GM19468 (cell line): ENCODE measurements at regions not wholly inside any gene's neighbourhood (a gene's known extent, or its start where the extent isn't known, plus 50 kb on each side); places are given as distances from the start of the nearest gene placed in this dataset.
"Not testable (repeated sequence)": the region's sequence is repeated elsewhere in the genome, so short reads cannot be mapped to it uniquely, and the experiment has no call there.

Source experiments
- ATAC-seq: cut with Tn5 transposase; IDR thresholded peaks from one replicate; pipeline ENCODE4 v1.9.1; 2021; ENCODE audit warnings: mild to moderate bottlenecking, moderate library complexity, moderate number of reproducible peaks; ENCODE audit not compliant: unreplicated experiment; ENCODE audit errors: extremely low read depth

DNA sequence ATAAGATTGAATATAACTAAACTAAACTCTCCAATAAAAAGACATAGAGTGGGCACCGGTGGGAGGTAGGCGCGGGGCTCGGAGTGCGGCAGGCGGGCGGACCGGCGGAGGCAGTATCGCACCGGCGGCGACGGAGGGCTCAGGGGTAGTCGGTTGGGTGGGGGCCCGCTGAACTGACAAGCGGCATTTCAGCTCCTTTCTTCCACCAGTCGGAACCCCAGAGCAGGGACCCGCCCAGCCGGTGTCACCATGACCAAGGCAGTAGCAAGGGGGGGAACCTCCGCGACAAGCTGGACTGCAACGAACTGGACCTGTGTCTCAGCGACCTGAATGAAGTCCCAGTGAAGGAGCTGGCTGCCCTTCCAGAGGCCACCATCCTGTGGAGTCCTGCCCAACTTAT is 156.7 kb downstream of the HINT1 start:
- no peak for ATAC-seq

DNA sequence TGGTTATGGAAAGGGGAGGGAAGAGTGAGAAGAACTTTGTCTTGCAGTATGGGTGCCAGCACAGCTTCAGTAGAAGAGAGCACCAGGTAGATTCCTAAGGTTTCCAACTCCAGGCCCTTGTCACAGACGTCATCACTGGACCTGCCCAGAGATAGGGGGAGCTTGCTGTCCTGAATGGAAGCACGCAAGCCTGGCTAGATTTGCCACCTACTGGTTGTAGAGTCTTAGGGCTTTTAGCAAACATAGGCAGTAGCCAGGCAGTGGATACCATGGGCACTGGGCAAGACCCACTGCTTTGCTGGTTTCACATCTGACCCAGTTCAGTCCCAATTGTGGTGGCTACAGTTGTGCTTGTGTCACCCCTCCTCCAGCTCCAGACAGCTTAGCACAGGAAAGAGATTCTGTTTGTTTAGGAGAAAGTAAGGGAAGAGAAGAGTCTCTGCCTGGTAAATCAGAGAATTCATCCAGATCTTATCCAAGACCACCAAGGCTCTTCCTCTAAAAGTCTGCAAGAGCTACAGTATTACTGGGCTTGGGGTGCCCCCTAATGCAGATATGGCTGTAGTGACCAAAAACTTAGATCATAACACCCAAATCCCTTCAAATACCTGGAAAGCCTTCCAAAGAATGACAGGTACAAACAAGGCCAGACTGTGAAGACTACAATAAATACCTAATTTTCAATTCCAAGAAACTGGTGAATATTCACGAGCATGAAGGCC is 158.9 kb downstream of the HINT1 start:
- no peak for ATAC-seq

DNA sequence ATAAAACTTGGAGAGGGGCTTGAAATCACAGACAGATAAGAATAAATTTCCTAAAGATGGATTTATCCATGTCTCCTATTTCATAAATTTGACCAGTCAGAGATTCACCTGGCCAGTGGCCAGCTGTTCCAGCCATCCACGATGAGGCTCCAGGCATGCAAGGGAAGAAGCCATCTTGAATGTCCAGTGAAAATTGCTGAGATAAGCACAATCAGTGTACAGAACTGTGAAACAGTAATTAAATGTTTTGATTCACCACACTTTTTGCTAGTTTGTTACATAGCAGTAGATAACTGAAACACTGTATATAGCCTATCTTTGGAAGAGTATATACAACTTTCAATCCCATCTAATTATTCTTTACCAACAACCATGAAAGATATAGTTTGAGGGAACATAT is 163.5 kb downstream of the HINT1 start:
- no peak for ATAC-seq

DNA sequence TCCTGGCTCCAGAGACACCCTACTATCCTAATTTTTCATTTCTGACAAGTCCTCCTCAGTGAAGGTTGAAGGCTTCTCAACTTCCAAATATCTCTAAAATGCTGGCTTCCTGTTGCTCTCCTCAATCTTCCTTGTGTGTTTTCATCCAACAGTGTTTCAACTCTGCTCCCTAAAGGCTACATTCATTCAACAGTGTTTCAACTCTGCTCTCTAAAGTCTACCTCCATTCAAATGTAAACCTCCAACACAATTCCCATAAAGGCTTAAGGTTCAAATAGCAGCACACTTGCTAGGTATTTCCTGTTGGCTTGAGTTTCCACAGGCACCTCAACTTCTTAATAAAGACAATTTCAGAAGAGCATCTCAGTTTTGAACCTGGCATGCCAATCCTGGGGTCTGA is 164.8 kb downstream of the HINT1 start:
- ATAC-seq = no peak

DNA sequence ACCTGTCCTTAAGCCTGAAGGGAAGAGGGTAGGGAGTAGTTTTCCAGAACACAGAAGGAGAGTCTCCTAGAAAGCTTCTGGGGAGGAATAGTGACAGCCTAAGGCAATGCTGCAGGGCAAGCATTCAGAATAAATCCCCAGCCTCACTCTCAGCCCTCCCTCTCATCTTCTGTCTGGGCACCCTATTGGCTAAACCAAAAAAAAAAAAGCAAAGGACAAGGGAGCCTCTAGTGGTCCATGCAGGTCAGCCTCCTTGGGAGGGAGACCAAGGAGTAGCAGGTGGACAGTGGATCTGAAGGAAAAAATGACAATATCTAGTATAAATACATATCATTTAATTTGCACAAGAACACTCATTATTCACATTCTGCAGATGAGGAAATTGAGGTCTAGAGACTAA is 168.3 kb downstream of the HINT1 start:
- not testable (repeated sequence) for ATAC-seq

DNA sequence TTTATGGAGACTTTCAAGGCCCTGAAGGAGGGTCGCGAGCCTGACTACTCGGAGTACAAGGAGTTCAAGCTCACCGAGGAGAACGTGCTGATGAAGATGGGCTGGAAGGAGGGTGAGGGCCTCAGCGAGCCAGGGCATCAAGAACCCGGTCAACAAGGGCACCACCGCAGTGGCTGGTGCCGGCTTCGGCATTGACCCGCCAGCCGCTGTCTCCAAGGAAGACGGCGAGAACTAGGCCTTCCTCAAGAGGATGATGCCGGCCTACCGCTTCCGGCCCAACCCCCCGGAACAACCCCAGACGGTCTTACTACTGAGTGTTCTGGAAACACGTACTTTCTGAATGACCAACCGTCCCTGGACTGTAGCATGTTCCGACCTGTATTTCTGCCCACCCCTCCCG is 169.2 kb downstream of the HINT1 start:
- no peak for ATAC-seq

DNA sequence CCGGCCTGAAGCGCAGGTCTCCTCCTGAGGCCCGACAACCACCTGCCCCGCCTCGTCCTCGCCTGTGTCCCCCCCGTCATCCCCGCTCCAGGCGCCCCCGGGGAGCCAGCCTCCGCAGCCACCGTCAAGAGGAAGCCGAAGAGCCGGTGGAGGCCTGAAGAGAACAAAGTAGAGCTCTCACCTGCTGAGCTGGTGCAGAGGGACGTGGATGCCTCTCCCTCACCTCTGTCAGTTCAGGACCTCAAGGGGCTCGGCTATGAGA is 169.9 kb downstream of the HINT1 start:
- no peak for ATAC-seq

DNA sequence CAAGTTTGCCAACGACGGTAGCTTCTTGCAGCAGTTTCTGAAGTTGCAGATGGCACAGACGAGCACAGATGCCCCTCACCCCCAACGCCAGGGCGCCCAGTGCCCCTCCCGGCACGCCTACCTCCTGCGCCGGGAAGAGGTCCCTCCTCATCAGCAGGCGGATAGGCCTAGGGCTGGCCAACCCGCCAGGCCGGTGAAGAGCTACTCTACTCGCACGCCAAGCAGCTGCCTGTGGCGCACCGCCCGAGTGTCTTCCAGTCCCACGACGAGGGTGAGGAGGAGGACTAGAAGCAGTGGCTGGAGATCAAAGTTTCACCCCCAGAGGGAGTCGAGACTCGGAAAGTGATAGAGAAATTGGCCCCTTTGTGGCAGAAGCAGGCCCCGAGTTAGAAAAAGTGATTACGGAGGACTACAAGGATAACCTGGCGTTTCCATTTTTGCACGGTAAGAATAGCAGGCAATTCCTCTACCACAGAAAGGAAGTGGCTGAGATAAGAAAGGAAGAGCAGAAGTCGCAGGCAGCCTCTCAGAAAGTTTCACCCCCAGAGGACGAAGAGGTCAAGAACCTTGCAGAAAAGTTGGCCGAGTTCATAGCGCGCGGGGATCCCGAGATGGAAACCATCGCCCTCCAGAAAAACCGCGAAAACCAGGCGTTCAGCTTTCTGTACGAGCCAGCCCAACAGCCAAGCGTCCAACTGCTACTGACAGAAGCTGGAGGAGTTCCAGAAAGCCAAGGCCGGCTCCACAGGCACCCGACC is 170.4 kb downstream of the HINT1 start:
- ATAC-seq = no peak

DNA sequence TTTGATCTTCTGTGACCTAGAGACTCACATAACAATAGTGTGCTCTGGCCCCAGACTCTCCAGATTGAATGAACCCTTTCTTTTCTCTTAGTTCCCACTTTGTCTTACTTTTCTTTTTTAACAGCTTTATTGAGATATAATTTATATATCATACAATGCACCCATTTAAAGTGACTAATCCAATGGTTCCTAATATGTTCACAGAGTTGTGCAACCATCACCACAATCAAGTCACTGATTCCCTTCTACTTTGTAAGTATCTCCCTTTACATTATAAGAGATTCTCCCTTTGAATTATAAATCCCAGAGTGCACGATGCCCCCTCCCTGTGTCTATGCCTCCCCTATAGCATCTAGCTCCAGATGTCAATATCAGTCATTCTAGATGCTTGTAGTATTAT is 172.4 kb downstream of the HINT1 start:
- no peak for ATAC-seq

DNA sequence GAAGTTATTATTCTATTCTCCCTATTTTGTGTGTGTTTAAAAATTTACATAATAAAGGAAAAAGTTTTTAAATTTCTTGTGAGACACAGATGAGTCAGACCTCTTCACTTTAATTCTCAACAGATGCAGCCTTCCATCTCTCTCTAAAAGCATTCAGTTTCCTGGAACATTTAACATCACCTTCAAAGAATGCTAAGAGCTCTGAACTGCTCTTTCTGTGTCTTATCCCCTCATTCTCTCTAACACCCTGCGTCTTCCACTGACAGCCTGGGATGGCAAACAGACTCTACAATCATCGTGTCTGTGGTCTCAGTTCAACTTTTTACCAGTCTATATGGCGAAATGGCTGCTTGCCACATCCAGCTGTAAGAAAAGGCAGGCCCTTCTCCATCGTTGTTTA is 173.0 kb downstream of the HINT1 start:
- ATAC-seq = no peak

DNA sequence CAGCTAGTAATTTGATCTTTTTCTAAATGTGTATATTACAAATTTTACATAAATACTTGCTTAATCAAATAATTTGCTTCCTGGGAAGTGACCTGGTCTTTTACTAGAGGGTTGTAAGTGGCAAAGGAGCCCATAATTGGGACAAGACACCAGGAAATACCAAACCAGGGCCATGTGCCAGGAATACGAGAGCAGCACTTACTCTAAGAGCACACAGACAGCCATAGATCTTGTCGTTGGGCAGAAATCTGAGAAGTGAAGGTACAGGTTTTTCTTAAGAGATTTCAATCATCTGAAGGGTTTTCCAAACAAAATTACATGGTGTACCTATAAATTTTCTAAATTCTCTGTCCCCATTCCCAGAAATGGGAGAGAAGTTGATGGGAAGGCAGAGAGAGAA is 179.3 kb downstream of the HINT1 start:
- ATAC-seq = no peak

DNA sequence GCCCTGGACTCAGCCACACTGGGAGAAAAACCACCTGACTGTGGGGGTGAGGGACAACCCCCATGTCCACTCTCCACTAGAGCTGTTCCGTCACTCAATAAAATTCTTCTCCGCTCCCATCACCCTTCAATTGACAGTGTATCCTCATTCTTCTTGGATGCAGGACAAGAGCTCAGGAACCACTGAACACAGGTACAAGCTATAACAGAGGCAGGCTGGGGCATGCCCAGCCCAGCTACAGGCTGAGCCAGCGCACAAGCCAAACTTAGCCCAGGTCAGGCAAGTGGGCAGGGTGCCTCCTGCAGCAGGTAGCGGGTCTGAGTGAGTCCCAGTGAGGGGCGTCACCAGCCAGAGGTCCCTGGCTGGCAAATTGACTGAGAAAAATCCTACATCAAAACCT is 183.4 kb downstream of the HINT1 start:
- ATAC-seq = no peak

DNA sequence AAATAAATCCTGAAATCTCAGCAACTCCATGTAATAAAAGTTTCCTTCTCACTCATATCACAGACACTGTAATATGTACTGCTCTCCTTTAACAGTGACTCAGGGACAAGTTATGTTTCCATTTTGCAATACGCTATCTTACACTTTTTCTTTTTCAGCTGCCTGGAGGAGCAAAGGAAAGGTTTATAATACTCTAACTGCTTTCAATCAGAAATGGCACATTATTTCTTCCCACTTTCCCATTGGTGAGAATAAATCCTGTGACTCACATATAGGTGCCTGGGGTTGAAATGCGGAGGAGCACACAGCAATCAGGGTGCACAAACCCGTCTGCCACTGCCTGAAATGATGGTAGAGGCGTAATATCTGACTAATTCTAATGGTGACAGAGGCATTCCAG is 186.6 kb downstream of the HINT1 start:
- no peak for ATAC-seq

DNA sequence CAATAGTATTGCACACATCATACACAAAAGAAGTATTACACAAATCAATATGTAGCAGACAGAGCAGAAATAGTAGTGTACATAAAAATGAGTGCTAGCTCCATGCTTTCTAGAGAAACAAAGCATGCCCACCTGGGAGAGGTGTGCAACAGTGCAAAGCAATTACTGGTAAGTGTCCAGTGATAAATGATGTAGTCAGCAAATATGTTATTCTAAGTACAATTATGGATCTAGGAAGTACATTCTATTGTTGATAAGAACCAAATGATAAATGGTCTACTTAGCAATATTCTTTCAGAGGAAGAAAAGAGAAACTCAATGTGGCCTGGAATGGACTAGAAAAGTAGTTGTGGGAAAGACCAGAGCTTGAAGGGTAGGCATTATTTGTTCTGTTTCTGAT is 188.6 kb downstream of the HINT1 start:
- no peak for ATAC-seq

DNA sequence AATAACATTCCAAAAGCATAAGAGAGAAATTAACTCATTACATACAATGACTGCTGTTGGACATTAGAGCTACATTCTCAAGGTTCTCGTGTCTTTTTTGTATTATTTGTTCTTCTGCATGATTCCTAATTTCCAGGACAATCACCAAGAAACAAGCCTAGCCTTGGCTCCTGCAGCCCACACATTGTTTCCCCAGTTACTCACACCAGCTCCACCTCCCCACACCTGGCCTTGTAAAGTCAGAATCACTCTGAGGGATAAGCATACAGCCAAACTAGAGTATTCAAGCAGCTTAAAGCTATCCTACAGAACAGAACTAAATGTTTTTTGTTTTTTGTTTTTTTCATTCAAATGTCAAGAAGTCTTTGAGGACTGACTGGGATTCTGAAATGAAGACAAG is 189.2 kb downstream of the HINT1 start:
- no peak for ATAC-seq

DNA sequence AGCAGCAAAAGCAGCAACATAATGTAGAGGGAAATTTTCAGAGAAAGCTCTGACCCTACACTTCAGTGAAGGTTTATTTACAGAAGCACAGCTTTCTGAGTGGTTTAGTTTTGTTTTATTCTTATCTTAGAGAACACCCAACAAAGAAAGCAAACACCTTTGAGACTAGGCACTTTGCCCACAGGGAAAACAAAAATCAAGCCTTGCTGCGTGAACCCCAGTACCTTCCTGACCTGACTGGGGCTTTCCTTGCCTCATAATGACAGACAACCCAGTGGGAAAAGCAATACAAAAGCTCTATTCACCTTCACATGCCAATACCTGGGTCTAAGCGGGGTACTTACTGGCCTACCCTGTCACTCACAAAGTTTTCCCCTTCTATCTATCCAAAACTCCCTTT is 189.8 kb downstream of the HINT1 start:
- ATAC-seq = no peak

DNA sequence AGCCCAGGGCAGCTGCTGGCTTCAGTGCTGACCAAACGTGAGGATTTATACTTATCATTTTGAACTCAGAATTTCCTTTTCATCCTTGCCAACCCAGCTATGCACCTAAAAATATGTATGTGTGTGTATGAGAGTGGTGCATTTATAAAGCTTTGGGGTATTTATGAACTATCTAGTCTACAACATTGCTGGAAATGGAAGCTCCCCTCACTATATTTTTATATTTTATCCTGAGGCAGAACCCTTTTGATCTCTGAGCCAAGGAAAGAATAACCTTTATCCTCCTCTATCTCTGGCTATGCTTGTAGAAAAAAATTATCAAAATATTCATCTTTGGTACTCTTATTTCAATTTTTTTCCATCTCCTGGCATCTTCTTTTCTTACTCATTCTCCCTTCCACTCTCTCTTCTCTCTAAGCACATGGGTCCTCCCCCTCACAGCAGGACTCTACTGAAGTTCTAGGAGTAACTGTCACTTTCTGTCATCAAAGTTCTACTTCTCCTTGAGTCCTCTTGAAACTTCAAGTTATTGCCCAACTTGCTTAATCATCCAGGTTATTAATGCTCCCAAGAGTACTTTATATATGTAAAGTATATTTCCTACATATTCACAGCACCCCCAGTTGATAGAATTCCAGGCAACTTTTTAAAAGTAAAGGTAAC is 190.9 kb downstream of the HINT1 start:
- no peak for ATAC-seq

DNA sequence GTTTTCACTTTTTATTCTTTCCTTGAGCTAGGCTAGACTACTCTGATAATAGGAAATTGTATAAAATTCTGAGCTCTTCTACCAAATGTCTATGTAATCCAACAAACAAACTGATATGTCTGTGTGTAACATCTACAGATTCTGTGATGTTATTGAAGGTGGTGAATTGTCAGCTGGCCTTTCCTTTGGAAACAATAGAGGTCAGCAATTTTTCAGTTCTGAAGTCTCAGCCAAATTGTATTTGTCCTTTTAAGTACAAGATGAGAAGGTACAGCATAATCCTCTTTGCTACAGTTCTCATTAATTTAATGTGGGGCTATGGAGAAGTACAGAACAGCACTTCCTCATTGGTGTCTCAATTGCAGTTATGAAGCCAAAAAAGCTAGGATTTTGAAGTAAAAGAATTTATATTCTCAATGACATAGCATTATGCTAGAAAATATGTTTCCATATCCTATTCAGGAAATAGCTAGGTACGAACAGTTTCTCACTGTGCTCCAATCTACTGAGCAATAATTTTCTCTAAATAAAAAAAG is 198.0 kb downstream of the HINT1 start:
- ATAC-seq = no peak

DNA sequence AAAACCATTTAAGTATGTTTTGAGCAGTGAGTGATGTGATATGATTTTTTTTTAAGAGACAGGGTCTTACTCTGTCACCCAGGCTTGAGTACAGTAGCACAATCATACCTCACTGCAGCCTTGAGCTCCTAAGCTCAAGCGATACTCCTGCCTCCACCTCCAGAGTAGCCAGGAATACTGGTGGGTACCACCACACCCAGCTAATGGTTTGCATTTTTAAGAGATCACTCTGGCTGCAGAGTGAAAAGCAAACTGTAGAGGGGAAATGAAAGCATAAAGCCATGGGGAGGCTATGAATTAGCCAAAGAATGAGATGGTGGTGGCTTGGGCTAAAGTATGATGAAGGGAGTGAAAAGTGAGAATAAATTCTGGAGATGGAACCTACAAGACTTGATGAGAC is 199.1 kb downstream of the HINT1 start:
- ATAC-seq = no peak

DNA sequence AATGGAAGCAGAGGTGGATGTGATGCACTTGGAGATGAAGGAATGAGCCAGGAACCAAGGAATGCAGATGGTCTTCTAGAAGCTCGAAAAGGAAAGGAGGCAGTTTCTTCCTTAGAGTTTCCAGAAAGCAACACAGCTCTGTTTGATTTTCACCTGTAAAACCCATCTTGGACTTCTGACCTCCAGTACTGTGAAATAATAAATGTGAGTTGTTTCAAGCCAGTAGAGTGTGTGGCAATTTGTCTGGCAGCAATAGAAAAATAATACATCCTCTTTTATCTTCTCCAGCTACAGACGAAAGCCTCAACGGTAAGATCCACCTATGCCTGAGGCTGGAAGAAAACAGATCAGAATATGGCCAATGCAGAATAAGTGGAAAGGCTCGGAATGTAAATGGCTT is 199.7 kb downstream of the HINT1 start:
- ATAC-seq = no peak
